ENCODE measurements at regions not wholly inside any gene's neighbourhood (a gene's known extent, or its start where the extent isn't known, plus 50 kb on each side); places are given as distances from the start of the nearest gene placed in this dataset.
"Not testable (repeated sequence)": the region's sequence is repeated elsewhere in the genome, so short reads cannot be mapped to it uniquely, and the experiment has no call there.

DNA sequence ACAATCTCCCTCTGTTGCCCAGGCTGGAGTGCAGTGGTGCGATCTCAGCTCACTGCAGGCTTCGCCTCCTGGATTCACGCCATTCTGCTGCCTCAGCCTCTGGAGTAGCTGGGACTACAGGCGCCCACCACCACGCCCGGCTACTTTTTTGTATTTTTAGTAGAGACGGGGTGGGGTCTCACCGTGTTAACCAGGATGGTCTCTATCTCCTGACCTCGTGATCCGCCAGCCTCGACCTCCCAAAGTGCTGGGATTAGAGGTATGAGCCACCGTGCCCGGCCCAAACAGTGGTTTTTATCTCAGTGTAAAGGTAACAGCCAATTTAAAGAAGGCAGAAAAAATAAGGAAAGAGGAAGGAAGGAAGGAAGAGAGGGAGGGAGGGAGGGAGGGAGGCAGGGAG lies 288.5 kb upstream of the CDH19 start:
- not testable (repeated sequence) for H3K4me3 Mint-ChIP-seq; H3K9me3 Mint-ChIP-seq; H3K4me1 Mint-ChIP-seq (ENCODE audit: low read depth); H3K27me3 Mint-ChIP-seq (ENCODE audit: low read depth); ATAC-seq; H3K36me3 Mint-ChIP-seq (ENCODE audit: insufficient read depth); DNase-seq

DNA sequence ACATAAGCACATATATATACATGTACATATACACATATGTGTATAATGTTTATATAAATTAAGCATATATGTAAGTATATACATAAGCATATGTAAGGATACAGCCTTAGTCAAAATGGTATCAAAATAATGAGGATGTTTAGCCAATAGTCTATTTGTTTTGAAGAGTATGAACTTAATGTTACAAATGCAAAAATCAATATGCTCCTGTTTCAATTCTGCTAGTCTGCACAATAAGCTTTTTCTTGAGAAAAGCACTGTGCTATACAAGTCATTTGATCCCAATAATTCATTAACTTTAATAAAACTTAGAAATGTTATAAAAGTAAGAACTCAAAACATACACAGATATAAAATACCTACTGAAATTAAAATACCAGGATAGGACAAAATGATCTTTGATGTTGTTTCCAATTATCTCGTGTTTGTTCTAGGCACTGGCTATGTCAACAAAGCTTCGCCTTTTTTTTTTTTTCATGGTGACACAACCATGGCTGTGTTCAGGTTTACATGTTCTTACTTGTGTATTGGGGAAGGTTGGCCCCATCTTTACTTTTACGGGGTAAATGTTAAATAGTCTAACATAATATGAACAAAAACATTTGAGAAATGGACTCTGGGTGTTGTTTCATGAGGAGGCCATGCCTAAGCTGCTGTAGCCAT lies 271.1 kb upstream of the CDH19 start:
- Mint-ChIP-seq H3K4me1 (ENCODE audit: low read depth) (no peaks in the 10 kb centered on the region), H3K4me3 (no peak overlapping the region), H3K27me3 (ENCODE audit: low read depth) (no peaks in the 10 kb centered on the region), H3K36me3 (ENCODE audit: insufficient read depth) (no peaks in the 10 kb centered on the region), H3K9me3 (no peaks in the 10 kb centered on the region)
- no peak for ATAC-seq
- no peak for DNase-seq

DNA sequence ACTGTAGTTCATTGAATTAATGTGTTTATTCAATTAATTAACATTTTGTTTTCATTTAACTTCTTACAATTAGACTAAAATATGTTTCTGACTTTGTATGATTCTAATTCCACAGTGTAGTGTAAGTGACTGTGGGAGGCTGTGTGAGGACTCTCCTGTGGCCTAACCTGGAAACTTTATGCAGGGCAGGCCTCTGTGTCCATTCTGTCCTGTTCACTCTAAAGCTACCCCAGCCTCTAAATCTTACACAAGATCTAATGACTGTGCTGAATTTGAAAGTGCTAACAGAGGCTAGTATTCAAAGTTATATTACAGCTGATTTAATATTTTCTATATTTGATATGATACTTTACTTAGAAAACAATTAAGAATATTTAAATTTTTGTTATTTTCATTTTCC lies 270.5 kb upstream of the CDH19 start:
- no peaks in the 10 kb centered on the region for H3K4me1 Mint-ChIP-seq (ENCODE audit: low read depth)
- DNase-seq (no peak), ATAC-seq (no peak)
- no peaks in the 10 kb centered on the region for H3K9me3 Mint-ChIP-seq
- no peak overlapping the region for H3K4me3 Mint-ChIP-seq
- H3K36me3 Mint-ChIP-seq (ENCODE audit: insufficient read depth), result no peaks in the 10 kb centered on the region
- H3K27me3 Mint-ChIP-seq (ENCODE audit: low read depth), result no peaks in the 10 kb centered on the region

DNA sequence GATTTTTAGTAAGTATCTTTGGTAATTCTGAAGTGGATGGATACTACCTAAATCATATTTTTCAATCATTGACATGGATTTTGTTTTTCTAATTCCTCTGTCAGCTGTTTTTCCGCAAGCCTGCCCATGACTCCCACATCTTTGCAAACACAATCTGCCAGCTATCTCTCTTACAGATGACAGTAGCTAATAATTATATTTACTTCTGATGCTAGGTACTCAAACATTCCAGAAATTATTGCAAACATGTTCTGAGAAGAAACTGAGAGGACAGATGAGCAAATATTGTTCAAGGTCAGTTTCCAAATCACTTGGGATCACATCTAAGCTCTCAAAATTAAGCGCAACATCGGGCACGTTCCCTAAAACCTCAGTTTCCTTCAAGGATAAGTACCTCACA lies 270.0 kb upstream of the CDH19 start:
- Mint-ChIP-seq H3K27me3 (ENCODE audit: low read depth) (no peaks in the 10 kb centered on the region), H3K9me3 (no peaks in the 10 kb centered on the region), H3K4me3 (no peak overlapping the region), H3K4me1 (ENCODE audit: low read depth) (no peaks in the 10 kb centered on the region), H3K36me3 (ENCODE audit: insufficient read depth) (no peaks in the 10 kb centered on the region)
- ATAC-seq (no peak), DNase-seq (no peak)

DNA sequence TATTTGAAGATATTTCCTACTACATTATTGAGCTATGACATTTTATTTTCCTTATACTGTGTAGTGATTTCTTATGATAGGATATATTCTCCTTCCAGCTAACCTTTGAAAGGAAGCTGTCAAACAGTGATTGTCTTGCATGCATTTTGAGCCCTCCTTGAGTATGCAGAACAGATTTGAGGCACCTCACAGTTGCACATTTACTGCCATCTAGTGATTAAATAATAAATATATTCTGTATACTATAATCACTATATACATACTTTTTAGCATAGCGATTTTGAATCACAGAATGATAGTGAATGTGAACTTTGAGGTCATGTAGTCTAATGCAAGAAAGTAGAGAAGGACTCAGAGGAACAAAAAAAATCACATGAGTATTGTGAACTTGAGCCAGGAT lies 268.4 kb upstream of the CDH19 start:
- H3K27me3 Mint-ChIP-seq (ENCODE audit: low read depth), result no peaks in the 10 kb centered on the region
- no peak for DNase-seq
- no peak for ATAC-seq
- no peak overlapping the region for H3K4me3 Mint-ChIP-seq
- no peaks in the 10 kb centered on the region for H3K36me3 Mint-ChIP-seq (ENCODE audit: insufficient read depth)
- H3K4me1 Mint-ChIP-seq (ENCODE audit: low read depth), result no peaks in the 10 kb centered on the region
- H3K9me3 Mint-ChIP-seq, result no peaks in the 10 kb centered on the region

DNA sequence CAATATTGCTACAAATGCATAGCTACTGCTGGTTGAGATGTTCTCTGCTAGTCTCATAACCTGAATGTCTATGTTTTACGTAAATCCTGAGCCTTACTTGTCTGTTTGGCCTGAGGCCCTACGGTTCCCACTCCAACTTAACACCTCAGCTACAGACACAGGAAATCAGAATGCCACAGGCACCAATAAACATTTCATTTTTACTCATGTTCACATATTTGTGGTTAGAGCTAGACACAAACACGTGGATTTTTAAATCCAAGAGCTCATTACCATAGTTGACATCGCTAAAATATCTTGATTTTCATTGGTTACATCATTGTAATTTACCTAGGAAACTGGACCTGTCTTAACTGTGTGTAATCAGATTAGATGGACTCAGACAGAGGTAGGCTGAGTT lies 263.8 kb upstream of the CDH19 start:
- DNase-seq (no peak), ATAC-seq (no peak)
- H3K36me3 Mint-ChIP-seq (ENCODE audit: insufficient read depth), result no peaks in the 10 kb centered on the region
- H3K27me3 Mint-ChIP-seq (ENCODE audit: low read depth), result no peaks in the 10 kb centered on the region
- peaks cover 7% of the 10 kb centered on the region for H3K9me3 Mint-ChIP-seq
- H3K4me3 Mint-ChIP-seq, result no peak overlapping the region
- no peaks in the 10 kb centered on the region for H3K4me1 Mint-ChIP-seq (ENCODE audit: low read depth)

DNA sequence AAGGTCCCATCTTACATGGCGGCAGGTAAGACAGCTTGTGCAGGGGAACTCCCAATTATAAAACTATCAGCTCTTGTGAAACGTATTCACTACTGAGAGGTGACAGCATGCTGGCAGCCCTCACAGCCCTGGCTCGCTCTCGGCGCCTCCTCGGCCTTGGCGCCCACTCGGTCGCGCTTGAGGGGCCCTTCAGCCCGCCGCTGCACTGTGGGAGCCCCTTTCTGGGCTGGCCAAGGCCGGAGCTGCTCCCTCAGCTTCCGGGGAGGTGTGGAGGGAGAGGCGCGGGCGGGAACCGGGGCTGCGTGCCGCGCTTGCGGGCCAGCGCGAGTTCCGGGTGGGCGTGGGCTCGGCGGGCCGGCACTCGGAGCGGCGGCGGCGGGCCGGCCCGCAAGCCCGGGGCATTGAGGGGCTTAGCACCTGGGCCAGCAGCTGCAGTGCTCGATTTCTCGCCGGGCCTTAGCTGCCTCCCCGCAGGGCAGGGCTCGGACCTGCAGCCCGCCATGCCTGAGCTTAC lies 262.6 kb upstream of the CDH19 start:
- not testable (repeated sequence) for DNase-seq; H3K9me3 Mint-ChIP-seq; H3K36me3 Mint-ChIP-seq (ENCODE audit: insufficient read depth); H3K4me3 Mint-ChIP-seq; H3K4me1 Mint-ChIP-seq (ENCODE audit: low read depth); ATAC-seq; H3K27me3 Mint-ChIP-seq (ENCODE audit: low read depth)

DNA sequence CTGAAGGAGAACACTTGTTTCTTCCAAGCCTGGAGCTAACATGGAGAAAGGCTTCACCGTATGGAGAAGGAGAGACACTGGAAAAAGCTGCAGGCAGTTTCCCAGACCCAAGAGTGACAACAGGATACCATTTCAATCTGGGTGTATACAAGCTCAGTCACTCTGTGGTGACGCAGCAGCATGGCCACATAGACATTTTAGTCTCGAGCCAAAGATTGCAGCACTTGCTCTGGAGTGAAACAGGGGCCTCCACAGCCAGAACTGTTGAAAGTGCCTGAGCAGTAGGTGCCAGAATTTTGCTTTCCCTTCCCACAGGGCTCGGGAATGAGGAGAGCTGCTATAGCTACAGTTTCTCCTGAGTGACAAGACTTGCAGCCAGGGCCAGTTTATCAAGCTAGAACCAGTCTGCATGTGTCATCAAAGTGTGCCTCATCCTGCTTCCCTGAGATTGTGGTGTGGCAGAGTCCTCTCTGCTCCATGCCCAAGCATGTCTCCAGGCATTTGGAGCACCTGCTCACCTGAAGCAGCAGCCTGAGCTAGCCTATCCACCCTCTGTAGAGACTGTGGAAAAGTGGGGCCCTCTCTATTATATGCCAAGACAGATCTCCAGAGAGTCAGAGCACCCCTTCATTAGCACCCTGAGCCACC lies 234.6 kb upstream of the CDH19 start:
- Mint-ChIP-seq H3K27me3 (ENCODE audit: low read depth) (no peaks in the 10 kb centered on the region), H3K9me3 (peaks cover 12% of the 10 kb centered on the region), H3K4me1 (ENCODE audit: low read depth) (no peaks in the 10 kb centered on the region), H3K36me3 (ENCODE audit: insufficient read depth) (no peaks in the 10 kb centered on the region), H3K4me3 (no peak overlapping the region)
- DNase-seq (no peak), ATAC-seq (no peak)

DNA sequence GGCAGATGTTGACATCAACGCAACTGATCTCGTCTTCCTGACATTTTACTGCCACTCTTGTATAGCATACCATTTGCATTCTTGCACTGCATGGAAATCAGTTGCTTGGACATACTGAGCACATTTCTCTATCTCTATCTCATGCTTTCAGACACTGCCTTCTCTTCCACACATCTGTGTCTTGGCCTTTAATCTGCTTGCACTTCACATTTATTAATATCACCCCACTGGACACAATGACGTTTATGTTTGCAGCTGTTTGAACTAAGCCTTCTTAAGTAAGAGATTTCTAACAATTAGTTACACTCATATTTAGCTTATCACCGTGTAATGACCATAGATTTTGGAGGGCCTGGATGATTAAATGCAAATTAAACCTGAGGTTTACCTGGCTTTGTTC lies 229.8 kb upstream of the CDH19 start:
- ATAC-seq (no peak), DNase-seq (no peak)
- Mint-ChIP-seq H3K4me3 (no peak overlapping the region), H3K36me3 (ENCODE audit: insufficient read depth) (no peaks in the 10 kb centered on the region), H3K4me1 (ENCODE audit: low read depth) (no peaks in the 10 kb centered on the region), H3K27me3 (ENCODE audit: low read depth) (no peaks in the 10 kb centered on the region), H3K9me3 (peaks cover 4% of the 10 kb centered on the region)

DNA sequence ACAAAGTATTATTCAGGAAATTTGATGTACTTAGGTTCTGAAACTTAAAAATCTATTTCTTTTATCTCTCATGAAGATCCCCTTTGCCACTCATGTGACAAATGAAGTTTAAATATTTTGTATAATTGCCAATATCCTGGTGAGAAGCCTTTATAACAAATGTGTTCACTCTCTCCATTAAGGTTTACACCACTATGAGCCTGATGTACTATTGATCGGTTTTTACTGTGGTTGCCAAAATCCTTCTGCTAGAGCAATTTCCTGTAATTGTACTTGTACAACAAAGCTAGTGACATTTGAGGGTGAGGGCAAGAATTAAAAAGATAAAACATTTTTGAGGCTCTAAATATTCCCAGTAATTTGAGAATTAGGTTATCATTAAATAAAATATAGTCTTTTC lies 222.3 kb upstream of the CDH19 start:
- no peaks in the 10 kb centered on the region for H3K27me3 Mint-ChIP-seq (ENCODE audit: low read depth)
- no peak for DNase-seq
- H3K4me1 Mint-ChIP-seq (ENCODE audit: low read depth), result no peaks in the 10 kb centered on the region
- H3K4me3 Mint-ChIP-seq, result no peak overlapping the region
- H3K36me3 Mint-ChIP-seq (ENCODE audit: insufficient read depth), result no peaks in the 10 kb centered on the region
- H3K9me3 Mint-ChIP-seq, result peaks cover 6% of the 10 kb centered on the region
- ATAC-seq, result no peak

DNA sequence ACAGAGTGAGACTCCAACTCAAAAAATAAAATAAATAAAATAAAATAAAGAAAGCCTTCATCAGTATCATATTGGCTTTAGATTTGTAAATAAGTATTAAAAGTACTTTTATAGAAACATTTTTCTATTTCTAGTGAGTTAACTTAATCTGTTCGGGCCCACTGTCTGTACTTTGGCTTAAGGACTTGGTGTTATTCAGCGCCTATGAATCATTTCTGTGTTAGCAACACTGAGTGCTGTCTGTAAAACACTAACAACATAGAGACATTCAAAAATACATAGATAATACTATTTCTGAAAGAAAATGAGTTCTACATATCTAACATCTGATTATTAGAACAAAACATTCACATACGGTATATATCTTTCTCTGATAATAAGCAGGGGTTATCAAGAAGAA lies 221.5 kb upstream of the CDH19 start:
- ATAC-seq (no peak), DNase-seq (no peak)
- H3K27me3 Mint-ChIP-seq (ENCODE audit: low read depth), result no peaks in the 10 kb centered on the region
- H3K9me3 Mint-ChIP-seq, result peaks cover 4% of the 10 kb centered on the region
- no peaks in the 10 kb centered on the region for H3K36me3 Mint-ChIP-seq (ENCODE audit: insufficient read depth)
- no peaks in the 10 kb centered on the region for H3K4me1 Mint-ChIP-seq (ENCODE audit: low read depth)
- no peak overlapping the region for H3K4me3 Mint-ChIP-seq

DNA sequence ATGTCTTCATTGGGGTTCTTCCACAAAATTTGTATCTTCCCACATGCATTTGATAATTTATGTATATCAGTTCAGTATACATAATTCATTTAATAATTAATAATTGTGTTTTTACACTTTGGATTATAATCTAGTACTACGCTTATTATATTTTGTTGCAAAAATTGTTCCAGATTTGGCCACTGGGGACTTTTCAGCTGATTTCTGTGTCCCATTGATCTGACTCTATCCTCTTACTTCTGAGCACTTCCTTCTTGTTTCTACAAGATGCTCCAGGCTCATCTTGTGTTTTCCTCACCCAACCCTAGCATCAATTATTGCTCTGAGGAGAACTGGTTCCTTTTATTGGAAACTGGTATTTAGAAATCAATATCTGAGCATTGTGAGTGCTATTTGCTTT lies 215.3 kb upstream of the CDH19 start:
- Mint-ChIP-seq H3K27me3 (ENCODE audit: low read depth) (no peaks in the 10 kb centered on the region), H3K9me3 (peaks cover 8% of the 10 kb centered on the region), H3K4me3 (no peak overlapping the region), H3K36me3 (ENCODE audit: insufficient read depth) (no peaks in the 10 kb centered on the region), H3K4me1 (ENCODE audit: low read depth) (no peaks in the 10 kb centered on the region)
- no peak for ATAC-seq
- no peak for DNase-seq

DNA sequence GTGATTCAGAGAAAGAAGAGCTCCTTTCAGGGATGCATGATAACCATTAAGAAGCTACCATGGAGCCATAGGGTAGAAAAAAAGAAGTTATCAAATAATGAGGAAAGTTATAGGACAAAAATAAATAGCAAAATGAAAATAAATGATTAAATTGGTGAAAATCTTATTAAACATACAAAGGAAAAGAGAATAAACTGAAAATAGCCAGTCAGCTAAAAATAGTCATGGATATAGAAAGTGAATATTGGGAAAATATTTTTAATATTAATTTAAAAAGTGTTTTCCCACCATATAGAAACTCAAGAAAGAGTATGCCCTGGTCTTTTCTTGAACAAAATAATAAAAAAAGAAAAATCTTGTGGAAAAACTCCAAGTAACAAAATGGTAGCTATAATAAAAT lies 209.2 kb upstream of the CDH19 start:
- H3K4me1 Mint-ChIP-seq (ENCODE audit: low read depth), result no peaks in the 10 kb centered on the region
- ATAC-seq (no peak), DNase-seq (no peak)
- no peak overlapping the region for H3K4me3 Mint-ChIP-seq
- H3K27me3 Mint-ChIP-seq (ENCODE audit: low read depth), result no peaks in the 10 kb centered on the region
- no peaks in the 10 kb centered on the region for H3K36me3 Mint-ChIP-seq (ENCODE audit: insufficient read depth)
- H3K9me3 Mint-ChIP-seq, result peaks cover 8% of the 10 kb centered on the region

DNA sequence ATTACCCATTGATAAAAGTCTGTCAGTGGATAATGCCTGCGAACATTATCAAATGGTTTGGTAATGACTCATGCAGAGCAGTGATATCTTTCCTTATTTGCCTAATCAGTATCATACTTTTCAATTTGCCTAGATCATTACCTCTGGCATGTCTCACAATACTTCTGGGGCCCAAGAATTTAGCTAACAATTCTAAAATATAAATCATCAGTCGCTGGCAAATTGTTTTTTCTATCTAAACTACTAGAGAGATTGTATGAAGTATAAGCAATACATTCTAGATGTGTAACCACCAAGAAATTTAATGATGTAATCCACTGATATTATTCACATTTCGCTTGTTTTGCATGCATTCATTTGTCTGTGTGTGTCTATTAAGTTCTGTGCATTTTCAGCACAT lies 191.2 kb upstream of the CDH19 start:
- Mint-ChIP-seq H3K36me3 (ENCODE audit: insufficient read depth) (no peaks in the 10 kb centered on the region), H3K27me3 (ENCODE audit: low read depth) (no peaks in the 10 kb centered on the region), H3K4me3 (no peak overlapping the region), H3K9me3 (no peaks in the 10 kb centered on the region), H3K4me1 (ENCODE audit: low read depth) (no peaks in the 10 kb centered on the region)
- DNase-seq, result no peak
- no peak for ATAC-seq

DNA sequence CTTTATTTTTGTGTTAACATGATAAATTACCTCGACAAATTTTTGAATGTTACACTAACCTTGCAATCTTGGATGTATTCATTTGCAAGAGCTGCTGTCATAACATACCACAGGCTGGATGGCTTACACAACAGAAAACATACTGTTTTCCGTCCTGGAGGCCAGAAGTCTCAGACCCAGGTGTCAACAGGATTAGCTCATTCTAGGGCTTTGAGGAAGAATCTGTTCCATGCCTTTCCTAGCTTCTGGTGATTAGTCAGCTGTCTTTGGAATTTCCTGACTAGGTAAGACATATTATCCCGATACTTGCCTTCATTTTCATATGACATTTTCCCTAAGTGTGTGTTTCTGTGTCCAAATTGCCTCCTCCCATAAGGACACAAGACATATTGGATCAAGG lies 188.6 kb upstream of the CDH19 start:
- no peaks in the 10 kb centered on the region for H3K9me3 Mint-ChIP-seq
- ATAC-seq, result no peak
- no peak for DNase-seq

More for the DNA sequence above, 188.6 kb upstream of the CDH19 start:
- no peaks in the 10 kb centered on the region for H3K27me3 Mint-ChIP-seq (ENCODE audit: low read depth)
- no peaks in the 10 kb centered on the region for H3K36me3 Mint-ChIP-seq (ENCODE audit: insufficient read depth)
- no peaks in the 10 kb centered on the region for H3K4me1 Mint-ChIP-seq (ENCODE audit: low read depth)
- no peak overlapping the region for H3K4me3 Mint-ChIP-seq
